A673 (cell line): ENCODE measurements at regions not wholly inside any gene's neighbourhood (a gene's known extent, or its start where the extent isn't known, plus 50 kb on each side); places are given as distances from the start of the nearest gene placed in this dataset.

Experiments used
- EZH2 ChIP-seq: fragments of 200-600 bp; sonication (generic); IDR thresholded peaks from 2 replicates; pipeline ENCODE4 v1.6.1; 2017; ENCODE audit warnings: borderline replicate concordance, low read depth, mild to moderate bottlenecking, mixed read lengths, antibody characterized with exemption, low read length; ENCODE audit not compliant: poor library complexity, severe bottlenecking
- TF ChIP-seq, protein P1 (sequence below): fragments of 300-800, 200-600 bp; sonication (generic); conservative IDR thresholded peaks from 2 replicates; pipeline ENCODE4 v1.5.1; 2017; ENCODE audit warnings: low read depth, mild to moderate bottlenecking, antibody characterized with exemption, low read length, moderate library complexity, mixed read lengths

GRCh38 chr13:112209266-112209665 lies 142.3 kb downstream of the SOX1 start:
- TF ChIP-seq, protein P1, sequence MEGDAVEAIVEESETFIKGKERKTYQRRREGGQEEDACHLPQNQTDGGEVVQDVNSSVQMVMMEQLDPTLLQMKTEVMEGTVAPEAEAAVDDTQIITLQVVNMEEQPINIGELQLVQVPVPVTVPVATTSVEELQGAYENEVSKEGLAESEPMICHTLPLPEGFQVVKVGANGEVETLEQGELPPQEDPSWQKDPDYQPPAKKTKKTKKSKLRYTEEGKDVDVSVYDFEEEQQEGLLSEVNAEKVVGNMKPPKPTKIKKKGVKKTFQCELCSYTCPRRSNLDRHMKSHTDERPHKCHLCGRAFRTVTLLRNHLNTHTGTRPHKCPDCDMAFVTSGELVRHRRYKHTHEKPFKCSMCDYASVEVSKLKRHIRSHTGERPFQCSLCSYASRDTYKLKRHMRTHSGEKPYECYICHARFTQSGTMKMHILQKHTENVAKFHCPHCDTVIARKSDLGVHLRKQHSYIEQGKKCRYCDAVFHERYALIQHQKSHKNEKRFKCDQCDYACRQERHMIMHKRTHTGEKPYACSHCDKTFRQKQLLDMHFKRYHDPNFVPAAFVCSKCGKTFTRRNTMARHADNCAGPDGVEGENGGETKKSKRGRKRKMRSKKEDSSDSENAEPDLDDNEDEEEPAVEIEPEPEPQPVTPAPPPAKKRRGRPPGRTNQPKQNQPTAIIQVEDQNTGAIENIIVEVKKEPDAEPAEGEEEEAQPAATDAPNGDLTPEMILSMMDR, result no peak
- TF ChIP-seq EZH2, result no peak
